ENCODE measurements at regions not wholly inside any gene's neighbourhood (a gene's known extent, or its start where the extent isn't known, plus 50 kb on each side); places are given as distances from the start of the nearest gene placed in this dataset.

- no peak overlapping the region for H3K4me3 ChIP-seq (ENCODE audit: control insufficient read depth in 2 of 3, extremely low read depth in 1 of 3, insufficient read depth in 2 of 3, low read depth in 1 of 3, low read length in 3 of 3)
- H3K79me2 ChIP-seq (ENCODE audit: control insufficient read depth, insufficient read depth, low read length) = no peaks in the 10 kb centered on the region
- dilution Hi-C loops (cut with MboI; ENCODE audit: extremely low pct_ligation_motif_present, low sequenced_read_pairs) = no loop called here
- no peaks in the 10 kb centered on the region for H3K4me1 ChIP-seq (ENCODE audit: control insufficient read depth, extremely low read depth, insufficient read depth, low read length)
- no peak overlapping the region for H3K27ac ChIP-seq (ENCODE audit: control insufficient read depth, insufficient read depth, low read length)
- TF ChIP-seq CTCF (optimal IDR thresholded peaks at IDR 0.05 in 1 of 3, IDR thresholded peaks at IDR 0.05 in 1 of 3, conservative IDR thresholded peaks at IDR 0.05 in 1 of 3; ENCODE audit: extremely low read depth in 1 of 3, insufficient read depth in 2 of 3, low read length in 3 of 3) (no peak), EZH2 (IDR thresholded peaks at IDR 0.05; ENCODE audit: low read length) (no peak)
- H4K20me1 ChIP-seq (ENCODE audit: control insufficient read depth, extremely low read depth, insufficient read depth, low read length) = no peaks in the 10 kb centered on the region
- H3K9me1 ChIP-seq (ENCODE audit: control insufficient read depth, extremely low read depth, insufficient read depth, low read length) = no peaks in the 10 kb centered on the region
- no peaks in the 10 kb centered on the region for H3K27me3 ChIP-seq (ENCODE audit: control insufficient read depth, extremely low read depth, insufficient read depth, low read length)
- H2AFZ ChIP-seq (ENCODE audit: control insufficient read depth, low read length) = no peak overlapping the region
- H3K36me3 ChIP-seq (ENCODE audit: control insufficient read depth in 2 of 2, extremely low read depth in 1 of 2, insufficient read depth in 2 of 2, low read length in 2 of 2) = no peaks in the 10 kb centered on the region
- FAIRE-seq (no peak), DNase-seq (ENCODE audit: low read depth, low spot score) (no peak)
- no peaks in the 10 kb centered on the region for H3K9me3 ChIP-seq (ENCODE audit: control insufficient read depth, low read depth, low read length)
- no peak overlapping the region for H3K4me2 ChIP-seq (ENCODE audit: control insufficient read depth, extremely low read depth, insufficient read depth, low read depth, low read length)
- no peak overlapping the region for H3K9ac ChIP-seq (ENCODE audit: control insufficient read depth, extremely low read depth, insufficient read depth, low read length)
Observed at GRCh38 chr18:71443706-71444480, 1100.2 kb downstream of the CBLN2 start.

- Histone ChIP-seq H3K9me1 (ENCODE audit: control insufficient read depth, extremely low read depth, insufficient read depth, low read length) (no peaks in the 10 kb centered on the region), H3K4me2 (ENCODE audit: control insufficient read depth, extremely low read depth, insufficient read depth, low read depth, low read length) (no peak overlapping the region), H3K9ac (ENCODE audit: control insufficient read depth, extremely low read depth, insufficient read depth, low read length) (no peak overlapping the region), H3K4me3 (ENCODE audit: control insufficient read depth in 2 of 3, extremely low read depth in 1 of 3, insufficient read depth in 2 of 3, low read depth in 1 of 3, low read length in 3 of 3) (no peak overlapping the region), H2AFZ (ENCODE audit: control insufficient read depth, low read length) (no peak overlapping the region), H4K20me1 (ENCODE audit: control insufficient read depth, extremely low read depth, insufficient read depth, low read length) (no peaks in the 10 kb centered on the region), H3K79me2 (ENCODE audit: control insufficient read depth, insufficient read depth, low read length) (no peaks in the 10 kb centered on the region), H3K36me3 (ENCODE audit: control insufficient read depth in 2 of 2, extremely low read depth in 1 of 2, insufficient read depth in 2 of 2, low read length in 2 of 2) (no peaks in the 10 kb centered on the region), H3K27ac (ENCODE audit: control insufficient read depth, insufficient read depth, low read length) (no peak overlapping the region), H3K27me3 (ENCODE audit: control insufficient read depth, extremely low read depth, insufficient read depth, low read length) (no peaks in the 10 kb centered on the region), H3K4me1 (ENCODE audit: control insufficient read depth, extremely low read depth, insufficient read depth, low read length) (no peaks in the 10 kb centered on the region), H3K9me3 (ENCODE audit: control insufficient read depth, low read depth, low read length) (no peaks in the 10 kb centered on the region)
- TF ChIP-seq CTCF (optimal IDR thresholded peaks at IDR 0.05 in 1 of 3, IDR thresholded peaks at IDR 0.05 in 1 of 3, conservative IDR thresholded peaks at IDR 0.05 in 1 of 3; ENCODE audit: extremely low read depth in 1 of 3, insufficient read depth in 2 of 3, low read length in 3 of 3) = no peak
- DNase-seq (ENCODE audit: low read depth, low spot score) = no peak
- dilution Hi-C loops (cut with MboI; ENCODE audit: extremely low pct_ligation_motif_present, low sequenced_read_pairs) = no loop called here
- no peak for FAIRE-seq
Observed at GRCh38 chr18:71442731-71443141, 1101.4 kb downstream of the CBLN2 start.
